ENCODE measurements at regions not wholly inside any gene's neighbourhood (a gene's known extent, or its start where the extent isn't known, plus 50 kb on each side); places are given as distances from the start of the nearest gene placed in this dataset.

DNA sequence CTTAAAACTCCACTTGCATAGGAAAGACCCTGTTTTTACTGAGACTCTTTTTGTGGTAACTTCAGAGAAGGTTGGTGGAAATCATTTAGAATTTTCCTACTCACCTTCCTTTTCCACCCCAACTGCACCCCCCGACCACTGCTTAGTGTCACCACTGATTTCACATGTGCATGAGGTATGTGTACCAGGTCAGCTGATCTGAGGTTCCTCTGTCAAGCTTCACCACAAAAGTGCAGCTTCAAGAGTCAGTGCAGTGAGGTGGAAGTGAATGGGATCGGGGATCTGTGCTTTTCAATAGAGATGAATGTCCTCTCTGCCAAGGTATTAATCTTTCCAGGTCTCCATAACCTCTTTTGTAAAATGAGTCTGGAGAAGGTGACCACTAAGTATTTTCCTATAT is 260.5 kb upstream of the WWC1 start:
- TF ChIP-seq EZH2 (IDR thresholded peaks at IDR 0.05; ENCODE audit: borderline replicate concordance, insufficient read depth, low read length, poor library complexity, severe bottlenecking) (no peak), RAD21 (conservative IDR thresholded peaks at IDR 0.05) (no peak)
- TF ChIP-seq, protein P1, sequence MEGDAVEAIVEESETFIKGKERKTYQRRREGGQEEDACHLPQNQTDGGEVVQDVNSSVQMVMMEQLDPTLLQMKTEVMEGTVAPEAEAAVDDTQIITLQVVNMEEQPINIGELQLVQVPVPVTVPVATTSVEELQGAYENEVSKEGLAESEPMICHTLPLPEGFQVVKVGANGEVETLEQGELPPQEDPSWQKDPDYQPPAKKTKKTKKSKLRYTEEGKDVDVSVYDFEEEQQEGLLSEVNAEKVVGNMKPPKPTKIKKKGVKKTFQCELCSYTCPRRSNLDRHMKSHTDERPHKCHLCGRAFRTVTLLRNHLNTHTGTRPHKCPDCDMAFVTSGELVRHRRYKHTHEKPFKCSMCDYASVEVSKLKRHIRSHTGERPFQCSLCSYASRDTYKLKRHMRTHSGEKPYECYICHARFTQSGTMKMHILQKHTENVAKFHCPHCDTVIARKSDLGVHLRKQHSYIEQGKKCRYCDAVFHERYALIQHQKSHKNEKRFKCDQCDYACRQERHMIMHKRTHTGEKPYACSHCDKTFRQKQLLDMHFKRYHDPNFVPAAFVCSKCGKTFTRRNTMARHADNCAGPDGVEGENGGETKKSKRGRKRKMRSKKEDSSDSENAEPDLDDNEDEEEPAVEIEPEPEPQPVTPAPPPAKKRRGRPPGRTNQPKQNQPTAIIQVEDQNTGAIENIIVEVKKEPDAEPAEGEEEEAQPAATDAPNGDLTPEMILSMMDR (IDR thresholded peaks at IDR 0.05; ENCODE audit: poor library complexity, severe bottlenecking) = no peak
